Smooth muscle cell (in vitro differentiated cells): ENCODE measurements at regions not wholly inside any gene's neighbourhood (a gene's known extent, or its start where the extent isn't known, plus 50 kb on each side); places are given as distances from the start of the nearest gene placed in this dataset.

Source experiments
- DNase-seq: peaks from one replicate; lab custom pipeline; 2025; ENCODE audit not compliant: unreplicated experiment; lab: John Stamatoyannopoulos, UW
- H2AFZ ChIP-seq: fragments of 200-600 bp; sonication (generic); 2 replicates; pipeline ENCODE4 v1.6.0; 2016; ENCODE audit warnings: antibody characterized with exemption, low read depth, mild to moderate bottlenecking
- H3F3A ChIP-seq: fragments of 200-600 bp; sonication (generic); 2 replicates; pipeline ENCODE4 v1.6.0; 2017; ENCODE audit warnings: antibody characterized with exemption, low read depth
- H3K27ac ChIP-seq: fragments of 200-600 bp; sonication (generic); 2 replicates; pipeline ENCODE4 v1.5.1; 2016; ENCODE audit warnings: low read depth, mild to moderate bottlenecking
- H3K27me3 ChIP-seq: fragments of 200-600 bp; sonication (generic); 2 replicates; pipeline ENCODE4 v1.6.1; 2016; ENCODE audit warnings: low read depth, mild to moderate bottlenecking
- H3K36me3 ChIP-seq: fragments of 200-600 bp; sonication (generic); 2 replicates; pipeline ENCODE4 v1.5.1; 2016; ENCODE audit warnings: low read depth
- H3K4me1 ChIP-seq: fragments of 200-600 bp; sonication (generic); 2 replicates; pipeline ENCODE4 v1.5.1; 2016; ENCODE audit warnings: low read depth
- H3K4me2 ChIP-seq: fragments of 200-600 bp; sonication (generic); 2 replicates; pipeline ENCODE4 v1.6.0; 2016; ENCODE audit warnings: mild to moderate bottlenecking
- H3K4me3 ChIP-seq: fragments of 200-600 bp; sonication (generic); 2 replicates; pipeline ENCODE4 v1.5.1; 2016; ENCODE audit warnings: mild to moderate bottlenecking
- H3K79me2 ChIP-seq: fragments of 200-600 bp; sonication (generic); 2 replicates; pipeline ENCODE4 v1.6.0; 2016; ENCODE audit warnings: low read depth, mild to moderate bottlenecking
- H3K9ac ChIP-seq: fragments of 200-600 bp; sonication (generic); 2 replicates; pipeline ENCODE4 v1.6.0; 2016; ENCODE audit warnings: low read depth
- H3K9me3 ChIP-seq: fragments of 200-600 bp; sonication (generic); replicated peaks from 2 replicates; pipeline ENCODE4 v1.5.1; 2016; ENCODE audit warnings: low read depth
- H4K20me1 ChIP-seq: fragments of 200-600 bp; sonication (generic); 2 replicates; pipeline ENCODE4 v1.6.0; 2016; ENCODE audit warnings: low read depth
- WGBS: methylation state at CpG from one replicate; pipeline ENCODE4 v1.1.7; 2016; ENCODE audit warnings: low lambda C conversion rate; 5-methylcytosine and 5-hydroxymethylcytosine counted together
- TF ChIP-seq, protein P1 (sequence below): fragments of 200-600 bp; sonication (generic); IDR thresholded peaks from 2 replicates; pipeline ENCODE4 v1.5.1; 2017; ENCODE audit warnings: borderline replicate concordance, mild to moderate bottlenecking, antibody characterized with exemption; ENCODE audit not compliant: insufficient read depth, poor library complexity, severe bottlenecking

DNA sequence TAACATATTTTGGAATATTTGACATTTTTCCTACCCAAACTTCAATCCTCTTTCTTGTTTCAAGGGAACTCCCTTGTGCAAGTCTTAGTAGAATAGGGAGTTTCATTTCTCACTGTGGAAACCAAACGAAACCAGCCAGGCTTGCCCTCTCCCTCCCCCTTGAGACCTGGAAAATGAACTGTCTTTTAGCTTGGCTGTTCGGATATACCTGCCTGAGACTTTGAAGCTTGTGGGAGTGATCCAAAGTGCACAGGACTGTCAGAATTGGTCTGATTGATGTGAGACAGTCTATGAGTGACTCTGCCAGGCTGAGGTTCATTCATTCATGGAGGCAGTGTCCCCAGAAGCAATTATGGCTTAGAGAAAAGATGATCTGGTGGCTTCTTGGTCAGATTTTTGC lies 388.1 kb downstream of the EPM2A start:
- H3K27me3 ChIP-seq, result no peaks in the 10 kb centered on the region
- no peak overlapping the region for H3K9ac ChIP-seq
- DNase-seq, result no peak
- H4K20me1 ChIP-seq, result no peaks in the 10 kb centered on the region
- H3K4me1 ChIP-seq, result no peaks in the 10 kb centered on the region
- H3K36me3 ChIP-seq, result no peaks in the 10 kb centered on the region
- 98% methylated on average over 2 of the region's 2 CpGs for WGBS
- H3F3A ChIP-seq, result no peaks in the 10 kb centered on the region
- H2AFZ ChIP-seq, result no peak overlapping the region
- H3K79me2 ChIP-seq, result no peaks in the 10 kb centered on the region
- TF ChIP-seq, protein P1, sequence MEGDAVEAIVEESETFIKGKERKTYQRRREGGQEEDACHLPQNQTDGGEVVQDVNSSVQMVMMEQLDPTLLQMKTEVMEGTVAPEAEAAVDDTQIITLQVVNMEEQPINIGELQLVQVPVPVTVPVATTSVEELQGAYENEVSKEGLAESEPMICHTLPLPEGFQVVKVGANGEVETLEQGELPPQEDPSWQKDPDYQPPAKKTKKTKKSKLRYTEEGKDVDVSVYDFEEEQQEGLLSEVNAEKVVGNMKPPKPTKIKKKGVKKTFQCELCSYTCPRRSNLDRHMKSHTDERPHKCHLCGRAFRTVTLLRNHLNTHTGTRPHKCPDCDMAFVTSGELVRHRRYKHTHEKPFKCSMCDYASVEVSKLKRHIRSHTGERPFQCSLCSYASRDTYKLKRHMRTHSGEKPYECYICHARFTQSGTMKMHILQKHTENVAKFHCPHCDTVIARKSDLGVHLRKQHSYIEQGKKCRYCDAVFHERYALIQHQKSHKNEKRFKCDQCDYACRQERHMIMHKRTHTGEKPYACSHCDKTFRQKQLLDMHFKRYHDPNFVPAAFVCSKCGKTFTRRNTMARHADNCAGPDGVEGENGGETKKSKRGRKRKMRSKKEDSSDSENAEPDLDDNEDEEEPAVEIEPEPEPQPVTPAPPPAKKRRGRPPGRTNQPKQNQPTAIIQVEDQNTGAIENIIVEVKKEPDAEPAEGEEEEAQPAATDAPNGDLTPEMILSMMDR, result no peak
- H3K4me2 ChIP-seq, result no peak overlapping the region
- no peaks in the 10 kb centered on the region for H3K9me3 ChIP-seq
- no peak overlapping the region for H3K4me3 ChIP-seq
- H3K27ac ChIP-seq, result no peak overlapping the region

DNA sequence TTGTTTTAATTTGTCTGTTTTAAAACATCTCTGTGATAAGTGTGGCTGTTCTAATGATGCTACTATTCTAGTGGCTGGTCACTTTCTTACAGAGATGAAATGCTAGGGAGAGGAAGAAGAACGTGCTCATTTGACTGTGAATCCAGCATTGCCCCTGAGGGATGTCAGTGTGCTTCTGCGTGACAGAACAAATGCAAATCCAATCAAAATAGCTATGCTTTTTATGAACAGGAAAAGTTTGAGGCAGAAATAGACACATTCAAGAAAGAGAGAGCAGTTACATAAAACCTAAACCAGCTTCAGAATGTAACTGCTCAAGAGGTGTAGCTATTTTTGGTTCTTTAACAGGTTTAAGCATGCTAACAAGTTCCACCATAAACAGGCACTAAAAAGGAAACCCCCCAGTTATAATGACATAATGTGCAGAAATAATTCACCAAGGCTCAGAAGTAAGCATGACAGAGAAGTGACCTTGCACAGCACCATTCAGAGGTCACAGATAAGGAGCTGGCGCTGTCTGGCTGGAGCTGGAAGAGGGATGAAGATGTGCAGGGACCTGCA lies 385.3 kb downstream of the EPM2A start:
- TF ChIP-seq, protein P1, result no peak
- no peak overlapping the region for H3K4me3 ChIP-seq
- H3K9me3 ChIP-seq, result no peaks in the 10 kb centered on the region
- no peak overlapping the region for H2AFZ ChIP-seq
- no peak for DNase-seq
- H3F3A ChIP-seq, result no peaks in the 10 kb centered on the region
- no peak overlapping the region for H3K9ac ChIP-seq
- H3K4me1 ChIP-seq, result no peaks in the 10 kb centered on the region
- no peak overlapping the region for H3K4me2 ChIP-seq
- no peaks in the 10 kb centered on the region for H3K79me2 ChIP-seq
- no peak overlapping the region for H3K27ac ChIP-seq
- no peaks in the 10 kb centered on the region for H4K20me1 ChIP-seq
- no peaks in the 10 kb centered on the region for H3K27me3 ChIP-seq
- H3K36me3 ChIP-seq, result no peaks in the 10 kb centered on the region
- 63% methylated on average over 3 of the region's 3 CpGs for WGBS

- TF ChIP-seq, protein P1, result no peak
- DNase-seq, result no peak
- H3K36me3 ChIP-seq, result no peaks in the 10 kb centered on the region
- no peak overlapping the region for H3K4me3 ChIP-seq
- H2AFZ ChIP-seq, result no peak overlapping the region
- H4K20me1 ChIP-seq, result no peaks in the 10 kb centered on the region
- H3K27ac ChIP-seq, result no peak overlapping the region
- H3F3A ChIP-seq, result no peaks in the 10 kb centered on the region
- no peaks in the 10 kb centered on the region for H3K9me3 ChIP-seq
- H3K9ac ChIP-seq, result no peak overlapping the region
- no peaks in the 10 kb centered on the region for H3K27me3 ChIP-seq
- no peaks in the 10 kb centered on the region for H3K79me2 ChIP-seq
- WGBS, result 100% methylated on average over 3 of the region's 3 CpGs
- no peak overlapping the region for H3K4me2 ChIP-seq
- no peaks in the 10 kb centered on the region for H3K4me1 ChIP-seq
Observed at GRCh38 chr6:145350928-145351327, 384.4 kb downstream of the EPM2A start.

DNA sequence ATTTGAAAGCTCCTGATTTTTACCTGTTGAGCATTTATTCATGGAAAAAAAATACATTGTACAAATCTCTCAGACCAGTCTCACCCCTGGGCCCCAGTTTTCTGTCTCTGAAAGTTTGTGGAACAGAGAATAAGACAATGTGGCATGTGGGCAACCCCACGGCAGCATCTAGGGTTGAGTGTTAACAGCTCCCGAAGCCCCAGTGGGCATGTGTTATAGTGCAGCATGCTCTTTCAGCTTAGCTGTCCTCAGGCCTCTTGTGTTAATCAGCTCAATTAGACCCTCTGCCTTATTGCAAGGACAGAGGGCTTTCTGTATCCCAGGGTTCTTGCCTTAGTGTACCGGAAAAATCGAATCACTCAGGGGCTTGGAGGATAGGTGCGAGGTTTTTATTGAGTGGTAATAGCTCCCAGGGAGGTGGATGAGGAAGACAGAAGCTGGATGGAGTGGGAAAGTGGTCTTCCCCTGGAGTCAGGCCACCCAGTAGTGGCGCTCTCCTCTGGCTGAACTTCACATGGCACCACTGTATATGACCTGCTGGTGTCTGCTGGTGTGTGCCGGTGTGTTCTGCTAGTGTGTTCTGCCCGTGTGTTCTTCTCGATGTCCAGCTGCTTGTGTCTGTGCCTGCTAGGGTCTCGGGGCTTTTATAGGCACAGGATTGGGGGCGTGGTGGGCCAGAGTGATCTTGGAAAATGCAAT lies 382.8 kb downstream of the EPM2A start:
- Histone ChIP-seq H3K79me2 (no peaks in the 10 kb centered on the region), H3K9ac (no peak overlapping the region), H3K36me3 (no peaks in the 10 kb centered on the region), H3F3A (no peaks in the 10 kb centered on the region), H3K9me3 (no peaks in the 10 kb centered on the region), H4K20me1 (no peaks in the 10 kb centered on the region), H3K27ac (no peak overlapping the region), H3K27me3 (no peaks in the 10 kb centered on the region), H2AFZ (no peak overlapping the region), H3K4me3 (no peak overlapping the region), H3K4me2 (no peak overlapping the region), H3K4me1 (no peaks in the 10 kb centered on the region)
- 85% methylated on average over 11 of the region's 11 CpGs for WGBS
- TF ChIP-seq, protein P1, result no peak
- no peak for DNase-seq
